Endothelial cell of umbilical vein (primary cell): ENCODE measurements at regions not wholly inside any gene's neighbourhood (a gene's known extent, or its start where the extent isn't known, plus 50 kb on each side); places are given as distances from the start of the nearest gene placed in this dataset.

Source experiments
- BruUV-seq: library from RNA; stranded (reverse); fragments of 400-500 nt; replicated peaks from 2 replicates; lab custom pipeline; 2021; lab: Mats Ljungman, UMichigan
- CTCF ChIA-PET: fragments of 300-600, 350-600 bp; sonication (Branson Sonifier 250); formaldehyde crosslinking; loops from one replicate; lab custom pipeline; 2021; ENCODE audit warnings: antibody characterized with exemption, inconsistent platforms; lab: Charles Lee
- POLR2A ChIA-PET: fragments of 300-600, 350-600 bp; sonication (Branson Sonifier 250); formaldehyde crosslinking; loops from one replicate; lab custom pipeline; 2021; ENCODE audit warnings: antibody characterized with exemption, inconsistent platforms; lab: Charles Lee
- DNase-seq: peaks from one replicate; pipeline ENCODE4 v3.0.0-alpha.2; 2011; ENCODE audit warnings: low read depth, low spot score
- FAIRE-seq: peaks from 2 replicates; lab custom pipeline; 2011; peaks lifted over from hg19 to GRCh38; lab: Jason Lieb, UNC
- H2AFZ ChIP-seq: 2 replicates; pipeline ENCODE4 v1.6.0; 2012; ENCODE audit warnings: low read depth, low read length, control low read depth, inconsistent platforms
- H3K27ac ChIP-seq: 2 replicates; pipeline ENCODE4 v1.5.1; 2011; ENCODE audit warnings: low read depth, mild to moderate bottlenecking, control low read depth, low read length, moderate library complexity; ENCODE audit not compliant: insufficient read depth
- H3K27me3 ChIP-seq, 2 experiments: 2 replicates each; pipeline versions ENCODE4 v1.6.0 to v1.6.1; 2011; ENCODE audit warnings: low read length in 2 of 2, mixed read lengths in 1 of 2; ENCODE audit not compliant: control insufficient read depth in 2 of 2, insufficient read depth in 2 of 2
- H3K36me3 ChIP-seq, 2 experiments: 2 replicates in 1 of 2; 3 replicates in 1 of 2; pipeline ENCODE4 v1.5.1; 2011; ENCODE audit warnings: low read length in 2 of 2, mild to moderate bottlenecking in 1 of 2, moderate library complexity in 1 of 2; ENCODE audit not compliant: control insufficient read depth in 2 of 2, insufficient read depth in 2 of 2; ENCODE audit errors: extremely low read depth in 1 of 2
- H3K4me1 ChIP-seq: 3 replicates; pipeline ENCODE4 v1.5.1; 2011; ENCODE audit warnings: mild to moderate bottlenecking, low read length; ENCODE audit not compliant: control insufficient read depth, insufficient read depth; ENCODE audit errors: extremely low read depth
- H3K4me2 ChIP-seq: 2 replicates; pipeline ENCODE4 v1.6.1; 2011; ENCODE audit warnings: low read length, control low read depth, mixed read lengths; ENCODE audit not compliant: insufficient read depth
- H3K4me3 ChIP-seq, 3 experiments: fragments of 200-600 bp in 1 of 3; sonication (generic), shearing (Covaris generic) in 1 of 3; replicated peaks in 1 of 3; 2 replicates each; pipeline ENCODE4 v1.5.1; 2011 to 2016; ENCODE audit warnings: control low read depth in 3 of 3, low read length in 3 of 3, mild to moderate bottlenecking in 2 of 3, inconsistent platforms in 1 of 3, low read depth in 1 of 3, moderate library complexity in 1 of 3; ENCODE audit not compliant: insufficient read depth in 1 of 3
- H3K79me2 ChIP-seq: 2 replicates; pipeline ENCODE4 v1.6.0; 2012; ENCODE audit warnings: low read length, inconsistent platforms; ENCODE audit not compliant: control insufficient read depth, insufficient read depth
- H3K9ac ChIP-seq: replicated peaks from 2 replicates; pipeline ENCODE3; 2011; ENCODE audit warnings: low read length, control low read depth; ENCODE audit not compliant: insufficient read depth; ENCODE audit errors: extremely low read depth
- H3K9me1 ChIP-seq: replicated peaks from 3 replicates; pipeline ENCODE4 v1.6.0; 2011; ENCODE audit warnings: mild to moderate bottlenecking, low read length; ENCODE audit not compliant: control insufficient read depth, insufficient read depth; ENCODE audit errors: extremely low read depth
- H3K9me3 ChIP-seq: replicated peaks from 2 replicates; pipeline ENCODE4 v1.5.1; 2012; ENCODE audit warnings: low read length, inconsistent platforms; ENCODE audit not compliant: control insufficient read depth, insufficient read depth
- H4K20me1 ChIP-seq: replicated peaks from 2 replicates; pipeline ENCODE3; 2011; ENCODE audit warnings: mild to moderate bottlenecking, low read length; ENCODE audit not compliant: control insufficient read depth, insufficient read depth; ENCODE audit errors: extremely low read depth
- EZH2 ChIP-seq: IDR thresholded peaks from 2 replicates; pipeline ENCODE4 v1.6.1; 2012; ENCODE audit warnings: borderline replicate concordance, low read depth, mild to moderate bottlenecking, moderate library complexity, low read length, inconsistent platforms; ENCODE audit not compliant: severe bottlenecking
- FOS ChIP-seq: IDR thresholded peaks from 2 replicates; pipeline ENCODE4 v1.6.1; 2011; ENCODE audit warnings: mild to moderate bottlenecking, low read length, moderate library complexity, borderline replicate concordance; ENCODE audit not compliant: insufficient read depth
- GATA2 ChIP-seq: IDR thresholded peaks from 2 replicates; pipeline ENCODE4 v1.7.0; 2011; ENCODE audit warnings: low read depth, mild to moderate bottlenecking, moderate library complexity, mixed read lengths, low read length; ENCODE audit not compliant: insufficient read length, insufficient read depth
- JUN ChIP-seq: IDR thresholded peaks from 2 replicates; pipeline ENCODE4 v1.6.1; 2011; ENCODE audit warnings: borderline replicate concordance, low read depth; ENCODE audit not compliant: insufficient read length, insufficient read depth
- MAX ChIP-seq: IDR thresholded peaks from 2 replicates; pipeline ENCODE4 v1.6.1; 2011; ENCODE audit not compliant: insufficient read depth, insufficient read length
- MYC ChIP-seq: IDR thresholded peaks from one replicate; pipeline ENCODE4 v1.6.1; 2011; ENCODE audit warnings: mild to moderate bottlenecking, low read depth, low read length
- POLR2A ChIP-seq: IDR thresholded peaks from 2 replicates; pipeline ENCODE4 v1.6.1; 2012; ENCODE audit warnings: low read depth, mild to moderate bottlenecking, control low read depth, low read length
- POLR2AphosphoS5 ChIP-seq: IDR thresholded peaks from 2 replicates; pipeline ENCODE4 v1.6.1; 2012; ENCODE audit warnings: low read depth, mild to moderate bottlenecking, control low read depth, low read length, moderate library complexity; ENCODE audit not compliant: insufficient read depth
- dilution Hi-C: fragments of 300-500 bp; cut with MboI; formaldehyde crosslinking; loops from one replicate; pipeline ENCODE4 v1.15.0; 2019; ENCODE audit warnings: low sequenced_read_pairs; ENCODE audit not compliant: extremely low pct_ligation_motif_present
- intact Hi-C: fragments of 100-400 bp; cut with micrococcal nuclease; formaldehyde crosslinking; loops from one replicate; pipeline ENCODE4 v1.10.0; 2022
- TF ChIP-seq, protein P1 (sequence below), 2 donors: IDR thresholded peaks; 1 replicate in 1 of 2; 2 replicates in 1 of 2; pipeline ENCODE4 v1.5.1; 2011; ENCODE audit warnings: low read length in 2 of 2, mild to moderate bottlenecking in 2 of 2, moderate library complexity in 2 of 2, control low read depth in 1 of 2, inconsistent platforms in 1 of 2, low read depth in 1 of 2; ENCODE audit not compliant: insufficient read depth in 1 of 2; ENCODE audit errors: extremely low read depth in 1 of 2

DNA sequence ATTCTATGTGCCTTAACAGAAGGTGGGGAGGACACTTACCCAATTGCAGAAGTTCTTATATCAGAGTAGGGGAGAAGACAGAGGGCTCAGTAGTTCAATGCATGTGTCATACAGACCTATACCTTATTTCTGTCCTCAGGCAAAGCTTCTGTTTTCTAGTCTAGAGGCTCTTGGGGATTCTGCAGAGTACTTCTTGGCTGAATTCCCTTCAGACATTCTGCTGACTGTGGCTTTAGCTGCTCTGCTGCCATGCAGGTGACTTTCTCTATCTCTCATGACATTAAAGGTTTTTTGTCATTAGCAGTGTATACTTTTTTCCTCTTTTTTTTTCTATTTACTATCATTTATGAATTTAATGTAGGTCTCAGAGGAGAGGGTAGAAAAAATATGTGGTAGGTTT lies 172.8 kb upstream of the PLSCR5 start:
- Histone ChIP-seq H3K4me2 (no peak overlapping the region), H2AFZ (no peak overlapping the region), H3K9ac (no peak overlapping the region), H4K20me1 (no peaks in the 10 kb centered on the region), H3K4me1 (no peaks in the 10 kb centered on the region), H3K79me2 (no peaks in the 10 kb centered on the region), H3K4me3 (no peak overlapping the region), H3K9me1 (no peaks in the 10 kb centered on the region), H3K9me3 (no peaks in the 10 kb centered on the region), H3K27me3 (no peaks in the 10 kb centered on the region), H3K36me3 (no peaks in the 10 kb centered on the region), H3K27ac (no peak overlapping the region)
- intact Hi-C loops (no loop called here), dilution Hi-C loops (no loop called here)
- TF ChIP-seq MYC: no peak
- no peak for TF ChIP-seq MAX
- no peak for TF ChIP-seq EZH2
- TF ChIP-seq JUN: no peak
- TF ChIP-seq, protein P1, sequence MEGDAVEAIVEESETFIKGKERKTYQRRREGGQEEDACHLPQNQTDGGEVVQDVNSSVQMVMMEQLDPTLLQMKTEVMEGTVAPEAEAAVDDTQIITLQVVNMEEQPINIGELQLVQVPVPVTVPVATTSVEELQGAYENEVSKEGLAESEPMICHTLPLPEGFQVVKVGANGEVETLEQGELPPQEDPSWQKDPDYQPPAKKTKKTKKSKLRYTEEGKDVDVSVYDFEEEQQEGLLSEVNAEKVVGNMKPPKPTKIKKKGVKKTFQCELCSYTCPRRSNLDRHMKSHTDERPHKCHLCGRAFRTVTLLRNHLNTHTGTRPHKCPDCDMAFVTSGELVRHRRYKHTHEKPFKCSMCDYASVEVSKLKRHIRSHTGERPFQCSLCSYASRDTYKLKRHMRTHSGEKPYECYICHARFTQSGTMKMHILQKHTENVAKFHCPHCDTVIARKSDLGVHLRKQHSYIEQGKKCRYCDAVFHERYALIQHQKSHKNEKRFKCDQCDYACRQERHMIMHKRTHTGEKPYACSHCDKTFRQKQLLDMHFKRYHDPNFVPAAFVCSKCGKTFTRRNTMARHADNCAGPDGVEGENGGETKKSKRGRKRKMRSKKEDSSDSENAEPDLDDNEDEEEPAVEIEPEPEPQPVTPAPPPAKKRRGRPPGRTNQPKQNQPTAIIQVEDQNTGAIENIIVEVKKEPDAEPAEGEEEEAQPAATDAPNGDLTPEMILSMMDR (IDR thresholded peaks at IDR 0.05; ENCODE audit: extremely low read depth in 1 of 2, insufficient read depth in 1 of 2, low read depth in 1 of 2, low read length in 2 of 2): no peak
- TF ChIP-seq FOS: no peak
- TF ChIP-seq GATA2: no peak
- TF ChIP-seq POLR2A: no peak
- TF ChIP-seq POLR2AphosphoS5: no peak
- ChIA-PET CTCF (interaction anchor here (1.3 to 1.7 kb wide), 2 partner anchors 15 to 22 kb away, joined by 4 to 6 read pairs; no protein-coding TSS in a partner anchor), POLR2A (no interaction called here)
- no TSS peak for BruUV-seq
- FAIRE-seq: no peak
- no peak for DNase-seq
